T-helper 2 cell treated with Interferon-gamma antibody and Interleukin-4, amounts not matched to agents 100 ng/mL and 5 ng/mL, for 36 hours (primary cell): ENCODE measurements at regions not wholly inside any gene's neighbourhood (a gene's known extent, or its start where the extent isn't known, plus 50 kb on each side); places are given as distances from the start of the nearest gene placed in this dataset.
"Not testable (repeated sequence)": the region's sequence is repeated elsewhere in the genome, so short reads cannot be mapped to it uniquely, and the experiment has no call there.

Experiments used
- intact Hi-C: fragments of 100-400 bp; cut with micrococcal nuclease; formaldehyde crosslinking; loops from one replicate; pipeline ENCODE4 v1.15.1; 2023

DNA sequence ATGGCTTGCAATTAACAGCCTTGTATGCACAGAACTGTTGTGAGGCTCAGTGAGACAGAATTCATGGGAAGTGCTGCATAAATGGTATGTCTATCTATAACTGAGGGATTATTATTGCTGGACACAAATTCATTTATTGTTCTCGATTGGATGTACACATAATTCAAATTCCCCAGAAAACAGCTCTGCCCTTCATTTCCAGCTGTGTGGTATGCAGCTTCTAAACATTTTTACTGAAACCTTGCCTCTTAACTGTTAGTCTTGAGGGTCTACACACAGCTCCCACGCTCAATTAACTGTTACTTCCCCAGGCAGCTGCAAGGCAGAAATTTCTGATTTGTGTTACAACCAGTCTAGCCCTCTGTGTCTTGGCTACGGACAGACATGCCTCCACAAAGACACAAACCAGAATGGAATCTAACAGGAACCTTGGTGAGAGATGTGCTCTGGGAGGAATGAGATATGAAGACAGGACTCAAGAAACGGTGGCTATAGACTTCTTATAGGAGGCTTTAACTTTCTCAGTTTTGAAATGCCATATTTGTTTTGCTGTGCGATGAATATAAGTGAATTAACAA, 139.7 kb upstream of the TBL1XR1 start:
- intact Hi-C loops = no loop called here

DNA sequence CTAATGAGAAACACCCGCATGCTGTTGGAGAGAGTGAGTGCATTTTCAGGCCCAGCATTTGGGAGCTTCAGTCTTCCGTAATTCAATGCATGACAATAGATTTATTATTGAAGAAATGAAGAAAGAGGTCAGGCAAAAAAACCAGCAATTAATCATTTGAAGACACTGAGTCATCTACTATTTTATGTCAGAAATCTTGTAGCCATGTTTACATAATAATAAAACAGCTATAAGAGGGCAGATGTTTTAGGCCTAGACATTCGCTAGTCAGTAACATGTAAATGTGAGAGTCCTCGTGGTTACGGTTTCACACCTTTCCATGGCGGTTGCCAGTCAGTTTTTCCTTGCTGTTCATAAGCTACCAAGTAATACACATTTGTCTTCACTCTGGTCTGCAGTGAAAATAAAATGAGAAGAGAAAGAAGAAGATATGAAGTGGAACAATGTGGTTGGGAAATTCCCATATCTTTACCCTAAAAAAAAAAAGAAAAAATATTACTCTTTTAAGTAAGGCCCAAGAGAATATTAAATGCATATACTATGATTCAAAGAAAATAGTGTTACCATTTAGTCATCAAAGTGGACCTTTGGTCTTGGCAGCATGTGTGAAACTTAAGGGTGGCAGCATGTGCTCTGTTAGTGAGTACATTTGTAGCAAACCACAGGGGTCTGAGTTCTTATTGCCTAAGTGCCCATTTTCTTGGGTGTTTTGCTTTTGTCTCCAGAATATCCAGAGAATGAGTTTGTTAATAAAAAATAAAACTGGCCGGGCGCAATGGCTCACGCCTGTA, 140.5 kb upstream of the TBL1XR1 start:
- intact Hi-C loops = no loop called here

DNA sequence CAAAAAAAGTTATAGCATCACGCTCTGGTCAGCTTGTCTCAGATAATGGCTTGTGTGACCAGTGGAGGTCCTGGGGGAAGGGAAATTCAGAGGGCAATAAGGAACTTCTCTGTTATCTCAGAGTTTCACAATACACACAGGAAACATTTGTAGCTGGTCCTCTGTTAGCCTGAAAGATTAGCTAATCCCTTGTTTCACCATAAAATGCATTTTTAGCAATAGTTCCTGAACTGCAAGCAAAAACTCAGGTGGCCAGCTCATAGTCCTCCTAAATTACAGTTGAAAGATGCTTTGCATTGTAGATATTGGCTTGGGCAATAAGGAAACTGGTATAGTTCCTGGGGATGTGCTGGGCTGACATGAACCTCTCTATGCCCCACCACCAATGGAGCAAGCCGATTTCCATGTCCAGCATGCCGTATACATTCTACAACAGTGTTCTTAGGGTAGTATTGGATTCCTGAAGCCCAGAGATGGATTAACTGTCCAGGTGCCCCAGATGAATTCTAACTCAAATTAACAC, 141.5 kb upstream of the TBL1XR1 start:
- intact Hi-C loops = loop anchor here (1.0 kb wide), 1 partner anchor 22 kb away; no protein-coding TSS in a partner anchor

DNA sequence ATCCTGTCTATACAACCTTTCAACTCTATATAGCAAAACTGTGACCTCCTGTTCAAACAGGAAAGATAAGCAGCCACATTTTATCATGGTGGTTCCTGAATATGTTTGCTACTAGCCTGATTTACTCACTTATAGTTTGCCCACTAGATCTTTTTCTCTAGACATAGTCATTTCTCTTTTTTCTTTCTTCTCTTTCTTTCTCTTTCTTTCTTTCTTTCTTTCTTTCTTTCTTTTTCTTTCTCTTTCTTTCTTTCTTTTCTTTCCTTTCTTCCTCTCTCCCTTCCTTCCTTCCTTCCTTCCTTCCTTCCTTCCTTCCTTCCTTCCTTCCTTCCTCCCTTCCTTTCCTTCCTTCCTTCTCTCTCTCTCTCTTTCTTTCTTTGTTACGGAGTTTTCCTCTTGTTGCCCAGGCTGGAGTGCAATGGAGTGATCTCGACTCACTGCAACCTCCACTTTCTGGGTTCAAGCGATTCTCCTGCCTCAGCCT, 142.0 kb upstream of the TBL1XR1 start:
- intact Hi-C loops = loop anchor here (1.0 kb wide), 1 partner anchor 21 kb away; no protein-coding TSS in a partner anchor

DNA sequence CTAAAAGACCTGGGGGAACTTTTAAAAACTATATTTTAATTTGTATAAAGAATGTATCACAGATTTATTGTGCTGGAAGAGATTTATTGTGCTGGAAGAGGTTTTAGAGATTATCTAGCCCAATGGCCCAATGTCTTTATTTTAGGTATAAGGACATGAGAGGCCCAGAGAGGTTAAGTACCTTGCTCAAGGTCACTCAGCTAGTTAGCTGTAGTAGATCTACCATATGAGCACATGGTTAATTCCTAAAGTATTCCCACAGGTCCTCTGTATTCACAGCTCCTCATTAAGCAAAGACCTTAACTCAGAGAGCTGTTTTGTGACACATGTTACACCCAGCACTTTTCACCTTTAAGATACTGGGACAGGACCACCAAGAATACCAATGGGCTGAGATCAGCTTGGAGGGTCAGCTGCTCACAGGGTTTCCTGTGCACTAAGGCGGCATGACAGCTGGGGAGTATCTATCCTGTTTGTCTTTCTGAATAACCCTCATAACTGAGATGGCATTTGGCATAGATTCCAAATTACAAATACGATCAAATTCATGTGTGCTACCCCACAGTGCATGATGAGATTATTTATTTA, 143.1 kb upstream of the TBL1XR1 start:
- intact Hi-C loops = no loop called here

DNA sequence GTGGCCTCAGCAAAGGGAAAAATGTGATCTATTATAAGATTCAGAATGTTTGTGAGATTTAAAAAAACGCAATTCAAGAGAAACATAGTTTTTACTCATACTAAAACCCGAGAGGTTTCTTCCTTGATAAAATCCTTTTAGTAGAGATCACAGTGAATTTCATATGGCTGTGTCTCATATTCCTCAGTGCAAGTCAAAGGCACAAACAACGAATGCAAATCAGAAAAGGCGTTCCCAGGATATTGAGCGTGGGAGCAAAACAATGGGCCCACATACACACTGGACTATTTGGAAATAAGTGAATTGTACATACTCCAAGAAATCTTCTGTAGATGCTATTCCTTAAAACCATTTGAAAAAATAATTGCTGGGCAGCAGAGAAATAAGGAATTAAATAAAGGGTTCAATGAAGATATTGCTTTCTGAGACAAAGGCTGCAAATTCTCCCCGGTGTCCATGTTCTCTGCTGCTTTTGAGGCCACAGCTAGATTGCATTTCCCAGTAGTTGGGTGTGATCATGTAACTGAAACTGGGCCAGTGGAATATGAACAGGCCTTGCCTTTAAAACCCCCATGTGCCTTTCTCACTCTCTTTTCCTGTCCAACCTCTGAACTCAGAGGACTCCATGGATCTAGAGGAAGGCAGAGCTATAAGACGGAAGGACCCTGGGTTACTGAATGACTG, 144.6 kb upstream of the TBL1XR1 start:
- intact Hi-C loops = no loop called here

DNA sequence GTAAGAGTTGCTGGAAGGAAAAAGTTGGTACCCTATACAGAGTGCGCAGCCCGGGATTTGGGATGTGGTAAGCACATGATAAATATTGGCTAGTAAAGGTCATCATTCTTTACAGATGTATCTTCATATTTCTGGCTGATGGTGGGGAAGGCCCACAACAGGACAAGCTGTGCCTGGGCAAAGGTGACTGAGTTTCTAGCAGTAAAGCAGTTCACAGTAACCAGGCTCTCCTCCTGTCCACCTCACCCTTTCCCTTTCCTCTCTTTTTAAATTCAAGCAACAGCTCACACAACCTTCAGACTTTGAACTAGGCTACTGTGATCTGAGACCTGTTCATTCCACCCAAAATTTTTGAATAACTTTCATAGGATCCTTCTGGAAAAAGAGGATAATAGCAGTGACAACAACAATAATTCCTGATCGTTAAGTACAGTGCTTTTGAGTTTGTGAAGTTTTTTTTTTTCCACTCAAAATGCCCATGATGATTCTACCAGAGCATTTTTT, 145.9 kb upstream of the TBL1XR1 start:
- intact Hi-C loops = no loop called here

DNA sequence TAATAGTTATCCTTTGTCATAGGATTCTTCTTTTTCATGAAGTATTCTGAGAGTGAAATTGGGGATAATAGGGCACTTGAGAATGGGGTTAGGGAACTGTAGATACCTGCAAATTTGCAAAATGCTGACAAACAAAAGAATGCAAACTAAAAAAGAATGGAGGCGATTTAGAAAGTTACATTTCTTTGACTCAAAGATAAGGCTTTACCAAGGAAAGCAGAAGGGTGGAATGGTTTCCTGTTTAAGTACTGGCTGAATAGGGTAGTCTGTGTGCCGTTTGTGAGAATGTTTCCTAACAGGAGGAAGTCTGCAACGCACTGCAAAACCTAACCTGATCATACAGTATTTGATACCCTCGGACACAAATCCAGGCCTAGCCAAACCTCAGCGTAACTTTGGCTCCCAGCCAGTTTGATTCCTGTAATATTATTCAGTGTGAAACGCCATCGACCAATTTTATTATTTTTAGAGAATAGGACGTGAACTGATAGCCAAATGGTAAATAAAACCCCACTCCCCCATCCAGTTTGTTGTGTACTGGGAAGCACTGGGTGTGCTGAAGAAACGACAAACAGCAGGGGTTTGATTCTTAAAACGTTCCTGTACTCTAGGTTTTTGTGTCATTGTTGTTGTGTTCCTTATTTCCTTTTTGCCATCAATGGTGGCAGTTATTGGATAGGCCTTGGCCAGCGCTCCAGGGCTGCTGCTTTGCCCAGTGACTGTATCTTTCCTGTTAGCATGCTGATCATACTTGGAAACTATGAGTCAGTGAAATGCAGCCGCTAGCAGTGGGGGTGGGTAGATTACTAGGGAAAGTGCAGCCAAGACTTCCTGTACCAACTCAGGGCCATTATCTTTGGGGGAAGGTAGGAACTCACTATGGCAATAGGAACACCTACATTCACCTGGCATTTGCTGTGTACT, 148.0 kb upstream of the TBL1XR1 start:
- intact Hi-C loops = loop anchor here (1.0 to 2.0 kb wide), 2 partner anchors 14 to 27 kb away; no protein-coding TSS in a partner anchor

DNA sequence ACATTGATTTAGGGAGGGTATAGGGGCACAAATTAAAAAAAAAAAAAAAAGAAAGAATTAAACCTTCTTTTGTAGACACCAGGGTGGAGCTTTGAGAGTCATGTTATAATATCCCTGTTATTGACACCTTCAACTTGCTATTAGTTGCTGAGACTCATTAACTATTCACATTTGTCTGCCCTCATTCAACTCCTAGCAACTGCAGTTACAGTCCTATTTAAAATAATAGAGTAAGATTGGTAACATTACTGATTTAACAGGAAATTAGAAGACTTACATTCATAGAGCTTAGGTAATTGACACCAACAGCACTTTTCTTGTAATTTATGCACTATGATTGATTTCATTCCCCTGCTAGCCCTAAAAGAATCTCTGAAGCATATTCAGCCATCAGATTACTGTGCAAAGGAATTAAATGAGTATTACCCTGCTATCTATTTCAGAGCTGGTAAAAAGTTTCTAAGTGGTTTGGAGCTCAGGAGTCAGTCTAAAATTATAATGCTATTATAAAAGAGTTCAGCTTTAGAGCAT, 148.8 kb upstream of the TBL1XR1 start:
- intact Hi-C loops = loop anchor here (1.0 to 2.0 kb wide), 2 partner anchors 13 to 27 kb away; no protein-coding TSS in a partner anchor

DNA sequence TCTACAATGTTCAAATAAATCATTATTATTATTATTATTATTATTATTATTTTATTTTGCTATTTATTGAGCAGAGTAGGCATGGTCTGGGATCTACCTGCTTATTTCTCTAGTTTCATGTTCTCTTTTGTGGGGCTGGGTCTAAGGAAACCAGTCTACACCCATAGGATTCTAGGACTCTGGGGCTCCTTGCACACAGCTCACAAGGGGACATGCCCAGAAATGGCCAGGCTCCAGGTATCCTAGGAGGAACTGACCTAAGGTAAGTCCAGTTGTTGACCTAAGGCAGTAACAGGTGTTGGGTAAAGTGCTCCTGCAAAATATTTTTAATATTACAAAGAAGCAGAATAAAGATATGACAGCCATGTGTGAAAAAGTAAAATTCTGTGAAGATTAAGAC, 149.6 kb upstream of the TBL1XR1 start:
- intact Hi-C loops = no loop called here

DNA sequence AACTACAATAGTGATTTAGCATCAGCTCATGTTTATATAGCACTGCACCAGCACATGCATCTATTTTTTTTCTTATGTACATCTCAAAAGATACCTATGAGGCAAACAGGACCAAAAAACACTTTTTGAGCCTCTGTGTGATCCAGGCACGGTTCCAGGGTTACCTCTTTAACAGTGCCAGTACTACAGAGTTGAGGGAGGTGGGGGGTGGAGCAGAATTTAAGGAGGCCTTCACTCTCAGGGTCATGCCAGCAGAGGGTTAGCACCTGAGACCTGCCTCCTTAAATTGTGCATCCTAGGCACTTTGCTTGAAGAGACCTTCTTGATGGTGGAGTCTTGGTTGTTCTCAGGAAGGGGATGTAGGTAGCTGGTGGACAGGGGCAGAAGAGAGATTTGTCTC, 150.3 kb upstream of the TBL1XR1 start:
- intact Hi-C loops = no loop called here

DNA sequence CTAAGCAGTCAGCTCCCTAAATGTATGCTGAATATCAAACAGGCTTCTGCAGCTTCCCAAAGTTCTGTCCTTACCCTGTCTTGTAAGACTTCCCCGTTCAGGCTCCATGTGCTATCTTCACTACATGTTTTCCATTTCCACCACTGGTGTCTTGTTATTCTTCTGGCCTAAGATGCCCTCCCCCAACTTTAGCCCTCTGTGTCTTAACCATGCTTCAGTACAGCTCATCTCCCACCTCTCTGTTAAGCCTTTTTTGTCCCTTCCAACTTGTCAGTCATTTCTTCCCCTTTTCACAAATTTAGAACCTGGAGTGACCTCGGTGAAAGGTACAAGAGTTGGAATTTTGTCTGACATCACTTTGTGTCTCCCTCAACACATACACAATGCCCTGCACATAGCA, 151.7 kb upstream of the TBL1XR1 start:
- intact Hi-C loops = no loop called here

DNA sequence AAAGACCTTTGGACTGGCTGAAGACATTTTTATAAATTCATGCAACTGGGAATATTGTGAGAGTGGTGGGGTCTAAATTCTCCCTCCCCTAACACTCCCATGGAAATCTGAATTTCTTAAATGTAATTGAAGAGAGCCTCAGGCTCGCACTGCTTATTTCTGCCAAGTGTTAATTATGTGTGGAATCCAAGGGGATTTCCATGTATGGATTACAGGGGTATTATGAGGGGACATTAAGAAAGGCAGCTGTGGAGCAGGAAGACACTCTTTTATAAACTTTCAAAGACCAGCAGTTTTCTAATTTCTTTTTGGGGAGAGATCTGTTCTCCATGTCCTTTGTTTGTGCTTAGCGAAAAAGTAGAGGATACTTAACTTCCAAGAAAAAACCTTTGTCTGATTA, 152.1 kb upstream of the TBL1XR1 start:
- intact Hi-C loops = no loop called here

DNA sequence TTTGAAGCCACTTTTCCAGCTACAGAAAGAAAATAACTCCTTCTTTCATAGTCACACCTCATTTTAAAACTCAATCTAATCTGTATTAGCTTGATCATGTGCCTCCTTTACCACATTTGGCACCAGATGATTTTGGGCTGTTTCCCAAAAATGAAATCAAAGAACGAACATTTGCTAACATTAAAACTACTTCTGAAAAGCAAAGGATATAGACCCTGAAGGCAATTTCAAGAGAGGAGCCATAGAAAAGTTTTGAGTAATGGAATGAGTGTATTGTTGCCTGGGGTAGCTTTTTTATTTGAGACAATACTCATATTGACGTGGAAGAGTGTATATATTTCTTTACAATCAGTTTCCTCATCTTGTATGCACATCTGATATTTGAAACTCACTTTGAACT, 152.8 kb upstream of the TBL1XR1 start:
- intact Hi-C loops = no loop called here

DNA sequence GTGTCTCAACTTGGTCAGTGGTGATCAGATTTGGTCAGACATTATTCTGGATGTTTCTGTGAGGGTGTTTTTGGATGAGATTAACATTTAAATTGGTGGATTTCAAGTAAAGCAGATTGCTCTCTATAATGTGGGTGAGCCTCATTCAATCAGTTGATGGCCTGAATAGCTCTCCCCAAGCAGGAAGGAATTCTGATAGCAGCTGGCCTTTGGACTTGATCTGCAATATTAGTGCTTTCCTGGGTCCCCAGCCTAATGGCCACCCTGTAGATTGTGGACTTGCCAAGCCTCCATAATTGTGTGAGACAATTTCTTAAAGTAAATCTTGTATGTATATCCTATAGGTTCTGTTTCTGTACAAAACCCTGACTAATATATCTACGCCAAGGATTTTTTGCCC, 153.9 kb upstream of the TBL1XR1 start:
- intact Hi-C loops = no loop called here

DNA sequence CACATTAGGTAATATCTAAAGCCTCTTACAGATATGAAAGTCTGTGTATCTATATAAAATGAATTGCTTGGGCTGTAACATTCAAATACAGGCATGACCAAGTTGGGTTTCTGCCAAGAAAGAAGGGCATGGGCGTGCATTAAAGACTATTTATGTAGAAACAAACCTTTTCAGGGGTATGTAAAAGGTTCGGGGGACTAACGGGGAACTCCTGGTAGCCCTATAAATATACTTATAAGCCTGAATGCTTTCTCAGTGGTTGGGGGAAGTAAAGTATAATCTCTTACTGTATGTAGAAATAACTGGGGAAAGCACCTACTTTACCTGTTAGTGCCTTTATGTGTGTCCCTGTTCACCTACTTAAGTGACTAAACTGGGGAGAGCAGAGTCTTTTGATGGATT, 154.5 kb upstream of the TBL1XR1 start:
- intact Hi-C loops = no loop called here

DNA sequence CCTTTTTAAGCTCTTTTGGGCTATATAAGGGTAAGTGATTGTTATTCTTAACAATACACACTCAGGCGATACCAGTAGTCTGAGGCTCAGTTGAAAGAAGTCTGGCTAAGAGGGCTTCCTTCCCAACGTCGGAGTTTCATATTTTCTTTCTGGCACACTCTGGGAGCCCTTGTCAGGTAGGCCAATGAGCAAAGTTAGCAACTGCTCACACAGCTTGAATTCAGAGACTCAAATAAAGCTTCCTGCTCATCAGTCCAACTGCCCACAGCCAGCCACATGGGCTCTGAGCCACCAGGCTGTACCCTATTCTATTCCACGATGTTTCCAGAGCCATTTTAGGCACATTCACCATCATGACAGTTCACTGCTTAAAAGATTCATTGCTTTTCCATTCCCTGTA, 155.1 kb upstream of the TBL1XR1 start:
- intact Hi-C loops = no loop called here

DNA sequence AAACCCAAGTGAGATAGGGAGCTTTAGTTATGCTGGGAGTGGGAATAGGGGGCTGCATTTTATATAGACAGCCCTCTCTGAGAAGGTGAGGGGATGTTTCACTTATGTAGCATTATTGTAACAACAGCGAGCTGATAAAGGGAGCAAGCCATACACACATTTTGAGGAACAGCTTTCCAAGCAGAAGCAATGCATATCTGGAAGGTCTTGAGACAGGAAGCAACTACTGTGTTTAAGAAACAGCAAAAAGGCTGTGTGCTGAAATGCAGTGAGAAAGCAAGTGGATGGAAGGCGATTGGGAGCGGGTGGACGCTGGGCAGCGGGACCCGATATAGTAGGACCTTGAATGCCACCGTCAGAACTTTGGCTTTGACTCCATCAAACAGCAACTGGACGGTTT, 155.9 kb upstream of the TBL1XR1 start:
- intact Hi-C loops = no loop called here

DNA sequence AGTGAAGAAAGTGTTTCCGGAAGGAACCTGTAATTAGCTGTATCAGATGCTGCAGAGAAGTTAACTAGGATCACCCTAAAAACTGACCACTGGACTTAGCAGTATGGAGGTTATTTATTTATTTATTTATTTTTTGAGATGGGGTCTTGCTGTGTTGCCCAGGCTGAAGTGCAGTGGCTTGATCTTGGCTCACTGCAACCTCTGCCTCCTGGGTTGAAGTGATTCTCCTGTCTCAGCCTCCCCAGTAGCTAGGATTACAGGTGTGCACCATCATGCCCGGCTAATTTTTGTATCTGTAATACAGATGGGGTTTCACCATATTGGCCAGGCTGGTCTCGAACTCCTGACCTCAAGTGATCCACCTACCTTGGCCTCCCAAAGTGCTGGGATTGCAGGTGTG, 156.6 kb upstream of the TBL1XR1 start:
- intact Hi-C loops = not testable (repeated sequence)

DNA sequence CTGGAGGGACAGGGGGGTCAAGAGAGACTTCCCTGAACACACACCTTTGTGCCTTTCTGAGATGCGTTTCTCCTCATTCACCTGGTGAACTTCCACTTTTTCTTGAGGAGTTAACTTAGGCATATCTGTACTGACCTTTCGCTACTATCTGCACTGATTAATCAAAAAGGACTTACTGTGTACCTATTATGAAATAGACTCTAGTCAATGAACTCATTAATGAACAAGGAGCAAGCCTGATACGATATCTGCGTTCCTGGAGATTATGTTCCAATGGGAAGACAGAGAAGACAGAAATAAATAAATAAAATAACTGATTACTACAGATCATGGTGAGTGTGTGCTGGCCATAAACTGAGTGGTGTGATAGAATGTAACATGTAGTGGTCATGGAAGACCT, 157.2 kb upstream of the TBL1XR1 start:
- intact Hi-C loops = no loop called here
